ENCODE measurements at regions not wholly inside any gene's neighbourhood (a gene's known extent, or its start where the extent isn't known, plus 50 kb on each side); places are given as distances from the start of the nearest gene placed in this dataset.

DNA sequence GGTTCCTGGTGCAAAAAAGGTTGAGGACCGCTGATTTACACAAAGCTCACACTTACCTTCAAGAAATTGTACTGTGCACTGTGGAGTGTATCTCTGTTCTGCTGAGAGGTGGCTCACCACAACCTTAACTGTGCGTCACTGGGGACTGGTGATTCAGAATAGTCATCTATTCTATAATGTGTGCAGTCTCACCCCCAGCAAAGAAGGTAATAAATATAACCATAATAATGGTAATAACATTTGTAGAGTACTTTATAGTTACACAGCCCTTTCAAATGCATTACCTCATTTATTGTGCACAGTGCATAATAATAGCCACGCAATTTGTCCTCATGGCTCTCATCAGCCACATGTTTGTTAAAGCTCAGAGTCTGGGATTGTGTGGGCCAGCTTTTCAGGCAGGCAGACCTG is 59.4 kb upstream of the DUSP10 start:
- Histone ChIP-seq H3K4me3 (no peak overlapping the region), H3K27ac (no peak overlapping the region)
- TF ChIP-seq, protein P1, sequence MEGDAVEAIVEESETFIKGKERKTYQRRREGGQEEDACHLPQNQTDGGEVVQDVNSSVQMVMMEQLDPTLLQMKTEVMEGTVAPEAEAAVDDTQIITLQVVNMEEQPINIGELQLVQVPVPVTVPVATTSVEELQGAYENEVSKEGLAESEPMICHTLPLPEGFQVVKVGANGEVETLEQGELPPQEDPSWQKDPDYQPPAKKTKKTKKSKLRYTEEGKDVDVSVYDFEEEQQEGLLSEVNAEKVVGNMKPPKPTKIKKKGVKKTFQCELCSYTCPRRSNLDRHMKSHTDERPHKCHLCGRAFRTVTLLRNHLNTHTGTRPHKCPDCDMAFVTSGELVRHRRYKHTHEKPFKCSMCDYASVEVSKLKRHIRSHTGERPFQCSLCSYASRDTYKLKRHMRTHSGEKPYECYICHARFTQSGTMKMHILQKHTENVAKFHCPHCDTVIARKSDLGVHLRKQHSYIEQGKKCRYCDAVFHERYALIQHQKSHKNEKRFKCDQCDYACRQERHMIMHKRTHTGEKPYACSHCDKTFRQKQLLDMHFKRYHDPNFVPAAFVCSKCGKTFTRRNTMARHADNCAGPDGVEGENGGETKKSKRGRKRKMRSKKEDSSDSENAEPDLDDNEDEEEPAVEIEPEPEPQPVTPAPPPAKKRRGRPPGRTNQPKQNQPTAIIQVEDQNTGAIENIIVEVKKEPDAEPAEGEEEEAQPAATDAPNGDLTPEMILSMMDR (IDR thresholded peaks at IDR 0.05): no peak
- DNase-seq (ENCODE audit: low spot score): no peak

DNA sequence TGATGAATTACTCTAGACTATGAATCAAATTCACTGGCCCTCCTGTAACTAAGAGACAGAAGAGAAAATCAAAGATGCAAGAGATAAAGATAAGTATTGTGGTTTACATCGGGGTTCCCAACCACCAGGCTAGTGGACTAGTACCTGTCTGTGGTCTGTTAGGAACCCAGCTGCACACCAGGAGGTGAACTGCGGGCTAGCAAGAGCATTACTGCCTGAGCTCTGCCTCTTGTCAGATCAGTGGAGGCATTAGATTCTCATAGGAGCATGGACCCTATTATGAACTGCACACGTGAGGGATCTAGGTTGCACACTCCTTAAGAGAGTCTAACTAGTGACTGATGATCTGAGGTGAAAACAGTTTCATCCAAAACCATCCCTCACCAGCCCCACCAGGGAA is 58.9 kb upstream of the DUSP10 start:
- TF ChIP-seq, protein P1 (IDR thresholded peaks at IDR 0.05): no peak
- no peak for DNase-seq (ENCODE audit: low spot score)
- Histone ChIP-seq H3K27ac (no peak overlapping the region), H3K4me3 (no peak overlapping the region)

DNA sequence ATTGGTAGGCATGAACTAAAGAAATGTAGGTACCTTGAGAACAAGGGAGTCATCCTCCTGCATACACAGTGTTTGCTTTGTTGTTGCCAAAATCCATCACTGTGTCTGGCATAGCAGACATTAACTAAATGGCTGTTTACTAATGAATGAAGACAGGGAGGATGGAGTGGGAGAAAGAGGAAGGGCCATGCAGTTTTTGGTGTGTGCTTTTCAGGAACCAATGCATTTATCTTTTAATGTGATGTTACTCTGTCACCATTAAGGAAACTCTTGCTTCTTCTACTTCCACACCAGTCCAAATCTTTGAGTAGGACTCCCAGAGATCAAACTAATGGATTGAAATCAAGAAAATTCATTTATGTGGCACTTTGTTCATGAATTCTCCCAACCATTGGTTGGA is 55.6 kb upstream of the DUSP10 start:
- Histone ChIP-seq H3K27ac (no peak overlapping the region), H3K4me3 (no peak overlapping the region)
- TF ChIP-seq, protein P1 (IDR thresholded peaks at IDR 0.05): no peak
- no peak for DNase-seq (ENCODE audit: low spot score)

DNA sequence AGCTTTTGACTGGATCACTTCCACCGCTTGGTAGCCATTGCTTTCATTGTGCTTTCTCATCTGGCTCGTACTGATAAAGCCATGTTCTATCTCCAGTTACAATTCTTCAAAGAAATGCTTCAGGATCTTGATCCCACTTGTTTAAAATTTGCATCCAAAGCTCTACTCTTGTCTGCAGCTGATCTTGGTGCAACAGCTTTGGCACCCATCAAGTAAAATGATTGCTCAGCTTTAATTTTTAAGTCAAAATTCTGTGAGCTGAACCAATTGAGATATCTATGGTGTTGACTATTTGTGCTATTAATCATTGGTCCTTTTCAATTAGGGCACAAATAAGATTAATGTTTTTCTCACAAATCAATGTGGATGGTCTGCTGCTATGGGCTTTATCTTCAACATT is 54.8 kb upstream of the DUSP10 start:
- TF ChIP-seq, protein P1 (IDR thresholded peaks at IDR 0.05): no peak
- Histone ChIP-seq H3K4me3 (no peak overlapping the region), H3K27ac (no peak overlapping the region)
- no peak for DNase-seq (ENCODE audit: low spot score)

DNA sequence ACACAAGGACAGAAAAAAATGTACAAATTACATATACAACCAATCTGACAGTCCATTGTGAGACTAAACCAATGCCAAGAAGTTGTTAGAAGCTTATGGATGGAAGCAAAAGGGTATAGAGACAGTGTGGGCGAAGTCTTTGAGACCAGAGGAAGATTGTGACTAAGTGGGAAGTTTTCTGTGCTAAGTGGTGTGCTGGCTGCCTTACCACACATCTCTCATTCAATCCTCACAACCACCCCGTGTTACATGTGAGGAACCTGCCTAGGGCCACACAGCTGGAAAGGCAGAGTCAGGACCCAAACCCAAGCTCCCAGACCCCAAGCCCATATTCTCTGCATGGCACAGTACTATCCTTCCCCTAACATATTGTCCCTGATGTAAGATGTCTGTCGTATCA is 53.5 kb upstream of the DUSP10 start:
- no peak for DNase-seq (ENCODE audit: low spot score)
- TF ChIP-seq, protein P1 (IDR thresholded peaks at IDR 0.05): no peak
- Histone ChIP-seq H3K27ac (no peak overlapping the region), H3K4me3 (no peak overlapping the region)

DNA sequence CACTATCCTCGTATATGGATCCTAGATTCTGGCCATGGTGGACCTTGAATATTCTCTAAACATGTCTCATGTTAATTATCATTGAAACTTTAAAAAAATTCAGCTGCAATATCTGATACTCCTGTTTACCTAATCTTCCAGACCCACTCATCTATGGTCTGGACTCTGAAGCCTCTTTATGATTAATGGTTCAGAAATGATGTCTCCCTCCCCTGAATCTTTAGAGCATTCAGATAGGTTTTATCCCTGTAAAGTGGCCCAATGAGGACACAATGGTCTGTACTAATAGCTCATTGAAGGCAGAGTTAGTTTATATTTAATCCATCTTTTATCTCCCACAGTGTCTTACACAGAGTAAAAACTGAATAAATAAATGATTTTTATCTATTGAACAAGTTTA is 53.0 kb upstream of the DUSP10 start:
- no peak for DNase-seq (ENCODE audit: low spot score)
- TF ChIP-seq, protein P1 (IDR thresholded peaks at IDR 0.05): no peak
- H3K4me3 ChIP-seq: no peak overlapping the region
- H3K27ac ChIP-seq: no peak overlapping the region

DNA sequence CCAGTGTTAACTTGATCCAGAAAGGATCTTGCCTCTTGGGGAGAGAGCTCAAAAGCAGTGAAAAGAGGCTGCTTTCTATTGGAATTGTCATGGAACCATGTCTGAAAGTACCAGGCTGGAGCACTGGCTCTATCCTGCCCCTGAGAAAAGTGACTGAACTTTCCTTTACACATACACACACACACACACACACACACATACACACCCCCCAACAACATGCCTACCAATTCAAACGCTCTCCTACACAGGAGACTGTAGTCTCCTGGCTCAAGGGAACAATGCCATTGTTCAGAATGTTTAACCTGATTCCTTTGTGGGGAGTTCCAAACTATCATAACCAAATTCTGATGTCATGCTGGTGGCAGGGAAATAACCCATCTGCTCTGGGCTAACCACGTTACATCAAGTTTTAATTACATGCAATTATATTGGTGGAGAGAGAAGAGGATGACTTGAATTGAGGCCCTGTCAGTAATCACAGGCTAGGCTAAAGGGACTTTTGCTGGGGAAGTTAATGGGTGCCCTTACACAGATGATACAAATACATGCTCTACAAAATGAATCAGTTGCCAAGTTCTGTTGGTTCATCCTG is 52.3 kb upstream of the DUSP10 start:
- no peak for DNase-seq (ENCODE audit: low spot score)
- no peak overlapping the region for H3K27ac ChIP-seq
- H3K4me3 ChIP-seq: no peak overlapping the region
- TF ChIP-seq, protein P1 (IDR thresholded peaks at IDR 0.05): no peak

Measured in coronary artery (tissue), 2 donors.